ENCODE measurements at regions not wholly inside any gene's neighbourhood (a gene's known extent, or its start where the extent isn't known, plus 50 kb on each side); places are given as distances from the start of the nearest gene placed in this dataset.

- Histone ChIP-seq H3K4me3 (ENCODE audit: low read depth, low read length) (no peak overlapping the region), H3K4me1 (no peaks in the 10 kb centered on the region), H3K27me3 (no peaks in the 10 kb centered on the region), H3K9me3 (no peaks in the 10 kb centered on the region), H3K36me3 (no peaks in the 10 kb centered on the region)
- no peak for DNase-seq
- TF ChIP-seq CTCF (IDR thresholded peaks at IDR 0.05; ENCODE audit: low read depth, low read length) = no peak
Measured at GRCh38 chr11:29135504-29135903, 881.3 kb downstream of the KCNA4 start.

- Histone ChIP-seq H3K9me3 (no peaks in the 10 kb centered on the region), H3K4me1 (no peaks in the 10 kb centered on the region), H3K27me3 (no peaks in the 10 kb centered on the region), H3K36me3 (no peaks in the 10 kb centered on the region), H3K4me3 (ENCODE audit: low read depth, low read length) (no peak overlapping the region)
- no peak for DNase-seq
- TF ChIP-seq CTCF (IDR thresholded peaks at IDR 0.05; ENCODE audit: low read depth, low read length) = no peak
Measured at GRCh38 chr11:29131055-29131454, 885.8 kb downstream of the KCNA4 start.

- Histone ChIP-seq H3K4me1 (no peaks in the 10 kb centered on the region), H3K4me3 (ENCODE audit: low read depth, low read length) (no peak overlapping the region), H3K36me3 (no peaks in the 10 kb centered on the region), H3K9me3 (no peaks in the 10 kb centered on the region), H3K27me3 (no peaks in the 10 kb centered on the region)
- DNase-seq = no peak
- TF ChIP-seq CTCF (IDR thresholded peaks at IDR 0.05; ENCODE audit: low read depth, low read length) = no peak
Measured at GRCh38 chr11:29129844-29130243, 887.0 kb downstream of the KCNA4 start.

- no peak for DNase-seq
- no peaks in the 10 kb centered on the region for H3K9me3 ChIP-seq
- H3K27me3 ChIP-seq = no peaks in the 10 kb centered on the region
- no peaks in the 10 kb centered on the region for H3K4me1 ChIP-seq
- no peaks in the 10 kb centered on the region for H3K36me3 ChIP-seq
- TF ChIP-seq CTCF (IDR thresholded peaks at IDR 0.05; ENCODE audit: low read depth, low read length) = no peak
- H3K4me3 ChIP-seq (ENCODE audit: low read depth, low read length) = no peak overlapping the region
Measured at GRCh38 chr11:29127461-29127860, 889.4 kb downstream of the KCNA4 start.

GRCh38 chr11:29125606-29126005, 891.2 kb downstream of the KCNA4 start:
- Histone ChIP-seq H3K27me3 (no peaks in the 10 kb centered on the region), H3K4me3 (ENCODE audit: low read depth, low read length) (no peak overlapping the region), H3K36me3 (no peaks in the 10 kb centered on the region), H3K9me3 (no peaks in the 10 kb centered on the region), H3K4me1 (no peaks in the 10 kb centered on the region)
- TF ChIP-seq CTCF (IDR thresholded peaks at IDR 0.05; ENCODE audit: low read depth, low read length) = no peak
- no peak for DNase-seq

GRCh38 chr11:29124470-29124869, 892.4 kb downstream of the KCNA4 start:
- Histone ChIP-seq H3K36me3 (no peaks in the 10 kb centered on the region), H3K9me3 (no peaks in the 10 kb centered on the region), H3K4me3 (ENCODE audit: low read depth, low read length) (no peak overlapping the region), H3K27me3 (no peaks in the 10 kb centered on the region), H3K4me1 (no peaks in the 10 kb centered on the region)
- TF ChIP-seq CTCF (IDR thresholded peaks at IDR 0.05; ENCODE audit: low read depth, low read length) = no peak
- DNase-seq = no peak

Data from BE2C (cell line).